Kidney (tissue), 13 donors: ENCODE measurements at regions not wholly inside any gene's neighbourhood (a gene's known extent, or its start where the extent isn't known, plus 50 kb on each side); places are given as distances from the start of the nearest gene placed in this dataset.

Source experiments
- DNase-seq, 5 donors: peaks; one replicate each; pipeline ENCODE4 v3.0.0-alpha.2; 2013 to 2020
- FAIRE-seq: peaks from 2 replicates; lab custom pipeline; 2012; peaks lifted over from hg19 to GRCh38; lab: Jason Lieb, UNC
- H3K27ac ChIP-seq, 2 donors: one replicate each; pipeline ENCODE4 v1.7.0; 2013; ENCODE audit warnings: low read depth in 2 of 2, low read length in 2 of 2, inconsistent platforms in 1 of 2
- H3K27me3 ChIP-seq: one replicate; pipeline ENCODE4 v1.7.1; 2013; ENCODE audit warnings: low read length, inconsistent platforms; ENCODE audit not compliant: control insufficient read depth, insufficient read depth
- H3K36me3 ChIP-seq, 3 donors: one replicate each; pipeline versions ENCODE4 v1.7.0 to v1.7.1; 2013; ENCODE audit warnings: low read length in 3 of 3, control low read depth in 1 of 3, inconsistent platforms in 1 of 3; ENCODE audit not compliant: insufficient read depth in 3 of 3, control insufficient read depth in 2 of 3
- H3K4me1 ChIP-seq, 3 donors: one replicate each; pipeline versions ENCODE4 v1.7.0 to v1.7.1; 2013; ENCODE audit warnings: low read length in 3 of 3, inconsistent platforms in 1 of 3, low read depth in 1 of 3; ENCODE audit not compliant: control insufficient read depth in 2 of 3, insufficient read depth in 2 of 3
- H3K4me3 ChIP-seq, 3 donors: one replicate each; pipeline versions ENCODE4 v1.7.0 to v1.8.1; 2013; ENCODE audit warnings: low read length in 3 of 3, control low read depth in 1 of 3, inconsistent platforms in 1 of 3
- H3K9ac ChIP-seq, 3 donors: one replicate each; pipeline versions ENCODE4 v1.7.0 to v1.7.1; 2013; ENCODE audit warnings: low read length in 3 of 3, control low read depth in 1 of 3, inconsistent platforms in 1 of 3
- H3K9me3 ChIP-seq, 3 donors: one replicate each; pipeline versions ENCODE4 v1.7.0 to v1.7.1; 2013; ENCODE audit warnings: low read length in 3 of 3, control low read depth in 1 of 3, inconsistent platforms in 1 of 3; ENCODE audit not compliant: control insufficient read depth in 2 of 3, insufficient read depth in 1 of 3
- intact Hi-C: fragments of 100-400 bp; cut with DNase I; formaldehyde crosslinking; loops from one replicate; pipeline ENCODE4 v1.11.1; 2022
- TF ChIP-seq, protein P1 (sequence below): IDR thresholded peaks from 3 replicates; pipeline ENCODE4 v1.5.1; 2012; ENCODE audit warnings: mild to moderate bottlenecking, moderate library complexity, borderline replicate concordance; ENCODE audit not compliant: insufficient read depth; ENCODE audit errors: extremely low read depth
- donor health status: control.
- donor health status: control.
- donor health status: control.
- donor health status: control.
- donor health status: control.
- donor health status: DM: yes; HTN: yes; CAD: no.
- donor health status: Normal renal cell carcinoma (clear cell type).

DNA sequence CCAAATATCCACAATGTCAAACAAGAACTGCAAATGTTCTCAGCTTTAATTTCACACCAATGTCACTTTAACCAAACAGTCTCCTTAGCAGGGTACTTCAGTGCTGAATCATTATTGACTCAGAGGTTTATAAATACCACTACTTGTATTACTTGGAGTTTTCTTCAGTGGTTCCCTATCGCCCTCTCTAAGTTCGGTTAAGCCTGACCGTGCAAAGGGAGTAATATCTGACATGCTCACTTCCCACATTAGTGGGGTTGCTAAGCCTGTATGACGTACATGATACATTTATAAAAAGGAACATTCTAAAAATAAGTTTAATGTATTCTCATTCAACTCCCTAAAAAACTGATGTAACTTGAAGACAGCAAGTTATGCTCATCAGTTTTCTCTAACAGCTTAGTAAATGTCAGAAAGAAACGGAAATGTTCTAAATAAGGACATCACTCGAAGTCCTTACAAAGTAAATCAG lies 93.1 kb upstream of the ZC3H12C start:
- Histone ChIP-seq H3K9ac (no peak overlapping the region), H3K9me3 (no peaks in the 10 kb centered on the region), H3K27me3 (no peaks in the 10 kb centered on the region), H3K4me3 (no peak overlapping the region), H3K27ac (no peak overlapping the region), H3K4me1 (no peaks in the 10 kb centered on the region), H3K36me3 (no peaks in the 10 kb centered on the region)
- FAIRE-seq (peak; percentile 11), DNase-seq (no peak)
- intact Hi-C loops, result no loop called here
- TF ChIP-seq, protein P1, sequence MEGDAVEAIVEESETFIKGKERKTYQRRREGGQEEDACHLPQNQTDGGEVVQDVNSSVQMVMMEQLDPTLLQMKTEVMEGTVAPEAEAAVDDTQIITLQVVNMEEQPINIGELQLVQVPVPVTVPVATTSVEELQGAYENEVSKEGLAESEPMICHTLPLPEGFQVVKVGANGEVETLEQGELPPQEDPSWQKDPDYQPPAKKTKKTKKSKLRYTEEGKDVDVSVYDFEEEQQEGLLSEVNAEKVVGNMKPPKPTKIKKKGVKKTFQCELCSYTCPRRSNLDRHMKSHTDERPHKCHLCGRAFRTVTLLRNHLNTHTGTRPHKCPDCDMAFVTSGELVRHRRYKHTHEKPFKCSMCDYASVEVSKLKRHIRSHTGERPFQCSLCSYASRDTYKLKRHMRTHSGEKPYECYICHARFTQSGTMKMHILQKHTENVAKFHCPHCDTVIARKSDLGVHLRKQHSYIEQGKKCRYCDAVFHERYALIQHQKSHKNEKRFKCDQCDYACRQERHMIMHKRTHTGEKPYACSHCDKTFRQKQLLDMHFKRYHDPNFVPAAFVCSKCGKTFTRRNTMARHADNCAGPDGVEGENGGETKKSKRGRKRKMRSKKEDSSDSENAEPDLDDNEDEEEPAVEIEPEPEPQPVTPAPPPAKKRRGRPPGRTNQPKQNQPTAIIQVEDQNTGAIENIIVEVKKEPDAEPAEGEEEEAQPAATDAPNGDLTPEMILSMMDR, result no peak

- Histone ChIP-seq H3K27ac (no peak overlapping the region), H3K4me1 (no peaks in the 10 kb centered on the region), H3K9ac (no peak overlapping the region), H3K36me3 (no peaks in the 10 kb centered on the region), H3K4me3 (no peak overlapping the region), H3K9me3 (no peaks in the 10 kb centered on the region), H3K27me3 (no peaks in the 10 kb centered on the region)
- no peak for FAIRE-seq
- no peak for DNase-seq
- intact Hi-C loops, result no loop called here
- TF ChIP-seq, protein P1, result no peak
Observed at GRCh38 chr11:110000850-110001249, 92.3 kb upstream of the ZC3H12C start.

GRCh38 chr11:110003426-110003825 lies 89.8 kb upstream of the ZC3H12C start:
- Histone ChIP-seq H3K9ac (no peak overlapping the region), H3K9me3 (no peaks in the 10 kb centered on the region), H3K27me3 (no peaks in the 10 kb centered on the region), H3K27ac (no peak overlapping the region), H3K4me3 (no peak overlapping the region), H3K36me3 (no peaks in the 10 kb centered on the region), H3K4me1 (no peaks in the 10 kb centered on the region)
- FAIRE-seq, result no peak
- TF ChIP-seq, protein P1, result no peak
- intact Hi-C loops, result no loop called here
- DNase-seq, result no peak

- FAIRE-seq (no peak), DNase-seq (no peak)
- H3K27me3 ChIP-seq, result no peaks in the 10 kb centered on the region
- H3K4me1 ChIP-seq, result no peaks in the 10 kb centered on the region
- peaks cover 0 to 3% (median 0%) of the 10 kb centered on the region in 3 donors for H3K9me3 ChIP-seq
- TF ChIP-seq, protein P1, result no peak
- no peak overlapping the region for H3K27ac ChIP-seq
- H3K36me3 ChIP-seq, result no peaks in the 10 kb centered on the region
- H3K9ac ChIP-seq, result no peak overlapping the region
- H3K4me3 ChIP-seq, result no peak overlapping the region
- intact Hi-C loops, result no loop called here
Observed at GRCh38 chr11:110011595-110011994, 81.6 kb upstream of the ZC3H12C start.
